Lower leg skin (tissue), 4 donors: ENCODE measurements at regions not wholly inside any gene's neighbourhood (a gene's known extent, or its start where the extent isn't known, plus 50 kb on each side); places are given as distances from the start of the nearest gene placed in this dataset.

Experiments used
- DNase-seq, 2 donors: peaks; one replicate each; pipeline ENCODE4 v3.0.0-alpha.2; 2019; ENCODE audit warnings: low spot score in 2 of 2
- H3K4me3 ChIP-seq: fragments of 200-600 bp; sonication (generic); 2 replicates; pipeline ENCODE4 v1.5.1; 2017; ENCODE audit warnings: mild to moderate bottlenecking, low read depth; ENCODE audit not compliant: poor library complexity, severe bottlenecking
- CTCF ChIP-seq, 3 donors: fragments of 450-650 bp; IDR thresholded peaks; one replicate each; pipeline ENCODE4 v1.5.1; 2016; ENCODE audit warnings: antibody characterized with exemption in 3 of 3, mild to moderate bottlenecking in 3 of 3, moderate library complexity in 2 of 3
- POLR2A ChIP-seq, 2 donors: fragments of 450-650 bp; IDR thresholded peaks; one replicate each; pipeline ENCODE4 v1.6.1; 2016 to 2017; ENCODE audit warnings: antibody characterized with exemption in 2 of 2, mild to moderate bottlenecking in 1 of 2, moderate library complexity in 1 of 2
- WGBS, 2 donors: methylation state at CpG; one replicate each; pipeline ENCODE4 v1.1.5; 2018; 5-methylcytosine and 5-hydroxymethylcytosine counted together
- intact Hi-C: fragments of 100-400 bp; cut with DNase I; formaldehyde crosslinking; loops from one replicate; pipeline ENCODE4 v1.15.0; 2023; ENCODE audit warnings: low total_unique reads

- WGBS, 2 donors: 68% methylated on average over 9 of the region's 9 CpGs
- intact Hi-C loops: no loop called here
- H3K4me3 ChIP-seq: no peak overlapping the region
- no peak for DNase-seq
- TF ChIP-seq CTCF (IDR thresholded peaks at IDR 0.05): no peak
Observed at GRCh38 chr16:51434567-51435198, 283.6 kb upstream of the SALL1 start.

- 45 to 67% methylated on average over 3 of the region's 3 CpGs for WGBS, 2 donors
- no peak for DNase-seq
- intact Hi-C loops: no loop called here
- no peak overlapping the region for H3K4me3 ChIP-seq
- TF ChIP-seq POLR2A (IDR thresholded peaks at IDR 0.05) (no peak), CTCF (IDR thresholded peaks at IDR 0.05) (no peak)
Observed at GRCh38 chr16:51433599-51433998, 282.5 kb upstream of the SALL1 start.

- no peak for DNase-seq
- intact Hi-C loops: no loop called here
- no peak for TF ChIP-seq CTCF (IDR thresholded peaks at IDR 0.05)
- no peak for TF ChIP-seq POLR2A (IDR thresholded peaks at IDR 0.05)
- no peak overlapping the region for H3K4me3 ChIP-seq
- 32 to 37% methylated on average over 9 of the region's 9 CpGs for WGBS, 2 donors
Observed at GRCh38 chr16:51431517-51432241, 280.6 kb upstream of the SALL1 start.

- intact Hi-C loops: no loop called here
- no peak for DNase-seq
- TF ChIP-seq POLR2A (IDR thresholded peaks at IDR 0.05): no peak
- no peak for TF ChIP-seq CTCF (IDR thresholded peaks at IDR 0.05)
- 51 to 53% methylated on average over 3 of the region's 3 CpGs for WGBS, 2 donors
- no peak overlapping the region for H3K4me3 ChIP-seq
Observed at GRCh38 chr16:51430716-51431369, 279.8 kb upstream of the SALL1 start.

- 73 to 81% methylated on average over 2 of the region's 2 CpGs for WGBS, 2 donors
- intact Hi-C loops: no loop called here
- TF ChIP-seq POLR2A (IDR thresholded peaks at IDR 0.05) (no peak), CTCF (IDR thresholded peaks at IDR 0.05) (no peak)
- no peak for DNase-seq
- no peak overlapping the region for H3K4me3 ChIP-seq
Observed at GRCh38 chr16:51429041-51429440, 278.0 kb upstream of the SALL1 start.
